ENCODE measurements at regions not wholly inside any gene's neighbourhood (a gene's known extent, or its start where the extent isn't known, plus 50 kb on each side); places are given as distances from the start of the nearest gene placed in this dataset.
"Not testable (repeated sequence)": the region's sequence is repeated elsewhere in the genome, so short reads cannot be mapped to it uniquely, and the experiment has no call there.

DNA sequence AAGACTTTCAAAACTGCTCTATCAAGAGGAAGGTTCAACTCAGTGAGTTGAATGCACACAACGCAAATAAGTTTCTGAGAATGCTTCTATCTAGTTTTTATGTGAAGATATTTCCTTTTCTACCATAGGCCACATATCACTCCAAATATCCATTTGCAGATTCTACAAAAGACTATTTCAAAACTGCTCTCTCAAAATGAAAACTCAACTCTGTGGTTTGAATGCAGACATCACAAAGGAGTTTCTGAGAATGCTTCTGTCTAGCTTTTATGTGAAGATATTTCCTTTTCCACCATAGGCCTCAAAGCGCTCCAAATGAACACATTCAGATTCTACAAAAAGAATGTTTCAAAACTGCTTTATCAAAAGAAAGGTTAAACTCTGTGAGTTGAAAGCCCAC lies 1093.1 kb upstream of the DEFB115 start:
- not testable (repeated sequence) for H3K27me3 Mint-ChIP-seq (ENCODE audit: low read depth, unreplicated experiment); H3K79me2 ChIP-seq (ENCODE audit: insufficient read depth, low read length); H3K9me3 ChIP-seq (ENCODE audit: insufficient read depth, low read depth, low read length); H3K4me3 Mint-ChIP-seq (ENCODE audit: unreplicated experiment); H3K9ac ChIP-seq (ENCODE audit: low read length); H3K4me1 ChIP-seq (ENCODE audit: insufficient read depth, low read length); H3K36me3 Mint-ChIP-seq (ENCODE audit: low read depth, unreplicated experiment); H3K36me3 ChIP-seq (ENCODE audit: insufficient read depth, low read length); H3K4me2 ChIP-seq (ENCODE audit: low read length); FAIRE-seq; H3K4me1 Mint-ChIP-seq (ENCODE audit: low read depth, unreplicated experiment); H3K27ac ChIP-seq (ENCODE audit: low read depth, low read length); H3K27me3 ChIP-seq (ENCODE audit: insufficient read depth, low read length); H3K27ac Mint-ChIP-seq (ENCODE audit: unreplicated experiment); H2AFZ ChIP-seq (ENCODE audit: low read depth, low read length); H4K20me1 ChIP-seq (ENCODE audit: insufficient read depth, low read length); DNase-seq (ENCODE audit: low read depth); H3K4me3 ChIP-seq (ENCODE audit: insufficient read depth, low read depth, low read length)
- H3K9me3 Mint-ChIP-seq (ENCODE audit: unreplicated experiment): peaks cover 17% of the 10 kb centered on the region

DNA sequence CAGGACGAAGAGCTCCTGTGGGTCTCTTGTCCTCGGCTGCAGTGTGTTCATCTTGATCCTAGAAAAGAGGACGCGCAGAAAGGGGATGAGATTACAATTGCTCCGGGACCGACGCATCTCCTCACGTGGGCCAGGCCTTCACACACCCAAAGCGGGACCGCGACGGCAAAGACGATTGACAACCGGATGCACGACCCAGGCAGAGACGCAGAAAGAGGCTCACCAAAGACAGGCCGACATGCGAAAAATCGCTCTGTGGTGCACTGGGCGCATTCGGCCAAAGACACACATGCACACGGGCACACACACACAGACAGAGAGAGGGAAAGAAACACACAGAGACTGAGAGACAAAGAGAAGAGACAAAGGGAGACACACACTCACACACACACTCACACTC lies 1089.9 kb upstream of the DEFB115 start:
- no peak overlapping the region for H3K27ac ChIP-seq (ENCODE audit: low read depth, low read length)
- H3K27ac Mint-ChIP-seq (ENCODE audit: unreplicated experiment): no peak overlapping the region
- no peaks in the 10 kb centered on the region for H3K27me3 Mint-ChIP-seq (ENCODE audit: low read depth, unreplicated experiment)
- H3K4me1 Mint-ChIP-seq (ENCODE audit: low read depth, unreplicated experiment): no peaks in the 10 kb centered on the region
- TF ChIP-seq, protein P1, sequence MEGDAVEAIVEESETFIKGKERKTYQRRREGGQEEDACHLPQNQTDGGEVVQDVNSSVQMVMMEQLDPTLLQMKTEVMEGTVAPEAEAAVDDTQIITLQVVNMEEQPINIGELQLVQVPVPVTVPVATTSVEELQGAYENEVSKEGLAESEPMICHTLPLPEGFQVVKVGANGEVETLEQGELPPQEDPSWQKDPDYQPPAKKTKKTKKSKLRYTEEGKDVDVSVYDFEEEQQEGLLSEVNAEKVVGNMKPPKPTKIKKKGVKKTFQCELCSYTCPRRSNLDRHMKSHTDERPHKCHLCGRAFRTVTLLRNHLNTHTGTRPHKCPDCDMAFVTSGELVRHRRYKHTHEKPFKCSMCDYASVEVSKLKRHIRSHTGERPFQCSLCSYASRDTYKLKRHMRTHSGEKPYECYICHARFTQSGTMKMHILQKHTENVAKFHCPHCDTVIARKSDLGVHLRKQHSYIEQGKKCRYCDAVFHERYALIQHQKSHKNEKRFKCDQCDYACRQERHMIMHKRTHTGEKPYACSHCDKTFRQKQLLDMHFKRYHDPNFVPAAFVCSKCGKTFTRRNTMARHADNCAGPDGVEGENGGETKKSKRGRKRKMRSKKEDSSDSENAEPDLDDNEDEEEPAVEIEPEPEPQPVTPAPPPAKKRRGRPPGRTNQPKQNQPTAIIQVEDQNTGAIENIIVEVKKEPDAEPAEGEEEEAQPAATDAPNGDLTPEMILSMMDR (IDR thresholded peaks at IDR 0.05; ENCODE audit: insufficient read depth, low read depth, low read length): no peak
- no peak for TF ChIP-seq EZH2 (IDR thresholded peaks at IDR 0.05; ENCODE audit: insufficient read depth, low read length)
- no peak for DNase-seq (ENCODE audit: low read depth)
- no peaks in the 10 kb centered on the region for H3K4me1 ChIP-seq (ENCODE audit: insufficient read depth, low read length)
- H3K9ac ChIP-seq (ENCODE audit: low read length): no peak overlapping the region
- H3K36me3 ChIP-seq (ENCODE audit: insufficient read depth, low read length): no peaks in the 10 kb centered on the region
- no peaks in the 10 kb centered on the region for H3K36me3 Mint-ChIP-seq (ENCODE audit: low read depth, unreplicated experiment)
- no peaks in the 10 kb centered on the region for H3K9me3 ChIP-seq (ENCODE audit: insufficient read depth, low read depth, low read length)
- no peak for FAIRE-seq
- H3K4me3 Mint-ChIP-seq (ENCODE audit: unreplicated experiment): no peak overlapping the region
- no peaks in the 10 kb centered on the region for H3K27me3 ChIP-seq (ENCODE audit: insufficient read depth, low read length)
- no peak overlapping the region for H3K4me3 ChIP-seq (ENCODE audit: insufficient read depth, low read depth, low read length)
- no peaks in the 10 kb centered on the region for H4K20me1 ChIP-seq (ENCODE audit: insufficient read depth, low read length)
- H2AFZ ChIP-seq (ENCODE audit: low read depth, low read length): no peak overlapping the region
- H3K79me2 ChIP-seq (ENCODE audit: insufficient read depth, low read length): no peaks in the 10 kb centered on the region
- H3K4me2 ChIP-seq (ENCODE audit: low read length): no peak overlapping the region
- peaks cover 14% of the 10 kb centered on the region for H3K9me3 Mint-ChIP-seq (ENCODE audit: unreplicated experiment)

DNA sequence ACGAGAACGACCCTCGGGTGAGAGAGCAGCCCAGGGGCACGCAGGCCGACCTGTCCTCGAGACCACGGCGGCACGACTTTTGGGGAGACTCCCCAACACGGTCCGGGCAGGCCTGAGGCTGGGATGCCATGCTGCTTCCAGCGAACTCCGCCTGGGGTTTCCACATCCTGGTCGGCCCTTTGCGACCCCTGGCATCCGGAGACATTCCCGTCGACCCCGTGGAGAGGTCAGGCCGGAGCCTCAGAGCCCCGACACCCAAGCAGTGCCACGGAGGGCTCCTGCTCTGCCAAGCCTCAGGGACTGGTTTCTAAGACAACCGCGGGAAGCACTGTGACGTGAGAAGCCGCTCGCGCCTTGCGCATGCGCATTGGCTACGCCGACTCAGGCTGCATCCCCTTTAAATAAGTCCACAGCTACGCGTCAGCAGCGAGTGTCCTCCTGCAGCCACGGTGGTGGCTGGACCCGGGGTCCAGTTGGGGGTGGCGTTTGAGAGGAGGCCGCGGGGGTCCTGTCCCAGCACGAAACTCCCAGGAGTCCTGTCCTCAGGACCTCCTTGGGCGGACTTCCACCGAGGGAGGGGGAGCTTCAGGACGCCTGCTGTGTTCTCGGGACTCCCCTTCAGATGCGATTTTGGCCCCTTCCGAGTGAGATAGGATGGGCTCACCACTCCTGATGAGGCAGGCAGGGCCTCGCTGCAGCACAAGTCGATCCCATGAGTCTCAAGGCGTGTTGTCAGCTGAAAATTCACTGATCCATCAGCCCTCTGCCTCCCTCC lies 1089.3 kb upstream of the DEFB115 start:
- Histone ChIP-seq H3K36me3 (ENCODE audit: insufficient read depth, low read length) (no peaks in the 10 kb centered on the region), H3K27ac (ENCODE audit: low read depth, low read length) (no peak overlapping the region), H3K79me2 (ENCODE audit: insufficient read depth, low read length) (no peaks in the 10 kb centered on the region), H3K9ac (ENCODE audit: low read length) (no peak overlapping the region), H3K27me3 (ENCODE audit: insufficient read depth, low read length) (no peaks in the 10 kb centered on the region), H3K4me3 (ENCODE audit: insufficient read depth, low read depth, low read length) (no peak overlapping the region), H3K9me3 (ENCODE audit: insufficient read depth, low read depth, low read length) (no peaks in the 10 kb centered on the region), H4K20me1 (ENCODE audit: insufficient read depth, low read length) (no peaks in the 10 kb centered on the region), H3K4me1 (ENCODE audit: insufficient read depth, low read length) (no peaks in the 10 kb centered on the region), H3K4me2 (ENCODE audit: low read length) (no peak overlapping the region), H2AFZ (ENCODE audit: low read depth, low read length) (no peak overlapping the region)
- H3K4me3 Mint-ChIP-seq (ENCODE audit: unreplicated experiment): no peak overlapping the region
- DNase-seq (ENCODE audit: low read depth) (no peak), FAIRE-seq (no peak)
- no peak for TF ChIP-seq EZH2 (IDR thresholded peaks at IDR 0.05; ENCODE audit: insufficient read depth, low read length)
- TF ChIP-seq, protein P1 (IDR thresholded peaks at IDR 0.05; ENCODE audit: insufficient read depth, low read depth, low read length): no peak
- H3K36me3 Mint-ChIP-seq (ENCODE audit: low read depth, unreplicated experiment): no peaks in the 10 kb centered on the region
- no peak overlapping the region for H3K27ac Mint-ChIP-seq (ENCODE audit: unreplicated experiment)
- no peaks in the 10 kb centered on the region for H3K4me1 Mint-ChIP-seq (ENCODE audit: low read depth, unreplicated experiment)
- H3K27me3 Mint-ChIP-seq (ENCODE audit: low read depth, unreplicated experiment): no peaks in the 10 kb centered on the region
- H3K9me3 Mint-ChIP-seq (ENCODE audit: unreplicated experiment): peaks cover 14% of the 10 kb centered on the region
